ENCODE measurements at regions not wholly inside any gene's neighbourhood (a gene's known extent, or its start where the extent isn't known, plus 50 kb on each side); places are given as distances from the start of the nearest gene placed in this dataset.

DNA sequence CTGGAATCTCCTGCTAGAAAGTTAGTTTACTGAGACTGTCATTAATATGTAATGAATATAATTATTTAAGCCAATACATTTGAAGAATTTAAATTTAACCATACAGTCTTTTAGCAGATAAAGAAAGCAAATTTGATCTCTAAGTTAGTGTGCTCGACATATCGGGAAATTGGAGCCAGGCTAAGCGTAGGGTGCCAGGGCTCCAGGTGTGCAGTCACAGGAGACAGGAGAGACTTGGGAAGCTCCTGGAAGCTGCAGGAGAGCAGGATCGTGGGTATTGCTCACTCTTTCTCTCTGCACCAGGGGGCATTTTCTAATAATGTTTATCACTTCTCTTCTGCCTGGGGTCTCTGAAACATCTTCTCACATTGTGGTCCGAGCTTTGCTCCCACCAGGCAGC, 342.0 kb upstream of the ANKRD30A start:
- TF ChIP-seq CTCF (conservative IDR thresholded peaks at IDR 0.05), result no peak
- TF ChIP-seq EZH2 (IDR thresholded peaks at IDR 0.05; ENCODE audit: low read depth), result no peak
- ChIA-PET CTCF (no interaction called here), POLR2A (ENCODE audit: unreplicated experiment) (no interaction called here)
- H3K4me1 ChIP-seq (replicated peaks; ENCODE audit: insufficient read depth), result no peaks in the 10 kb centered on the region
- peaks cover 10% of the 10 kb centered on the region for H3K27me3 ChIP-seq (ENCODE audit: insufficient read depth, low read depth)
- no peak overlapping the region for H3K27ac ChIP-seq
- H3K9me2 ChIP-seq (ENCODE audit: insufficient read depth), result no peaks in the 10 kb centered on the region
- BruUV-seq (replicated peaks), result no TSS peak
- no peaks in the 10 kb centered on the region for H3F3A ChIP-seq (ENCODE audit: insufficient read depth, low read depth)
- no peak overlapping the region for H3K4me2 ChIP-seq
- no peaks in the 10 kb centered on the region for H3K36me3 ChIP-seq (ENCODE audit: low read depth)
- no peaks in the 10 kb centered on the region for H3K9me3 ChIP-seq (ENCODE audit: insufficient read depth, low read depth)
- intact Hi-C loops (cut with micrococcal nuclease; ENCODE audit: unreplicated experiment), result no loop called here
- no peak overlapping the region for H2AFZ ChIP-seq
- no peak overlapping the region for H3K4me3 ChIP-seq
- no peak for DNase-seq
- H4K20me1 ChIP-seq (ENCODE audit: insufficient read depth), result no peaks in the 10 kb centered on the region
- no peaks in the 10 kb centered on the region for H3K79me2 ChIP-seq (ENCODE audit: low read depth)

DNA sequence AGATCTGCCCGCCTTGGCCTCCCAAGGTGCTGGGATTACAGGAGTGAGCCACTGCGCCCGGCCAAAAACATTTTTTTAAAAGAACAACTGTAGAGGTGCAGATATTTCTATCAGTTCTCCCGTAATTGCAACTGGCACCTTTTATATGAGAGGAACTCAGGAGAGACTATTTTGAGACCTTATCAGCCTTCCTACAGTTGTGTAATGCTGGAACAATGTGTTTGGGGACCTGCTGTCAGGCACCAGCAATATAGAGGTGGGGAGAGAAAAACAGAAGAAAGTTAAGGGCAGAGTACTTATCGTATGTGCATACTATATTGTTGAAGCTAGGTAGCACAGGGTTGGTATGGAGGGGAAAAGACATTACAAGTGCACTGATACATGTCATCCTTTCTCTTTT, 343.8 kb upstream of the ANKRD30A start:
- no peaks in the 10 kb centered on the region for H3K79me2 ChIP-seq (ENCODE audit: low read depth)
- H3F3A ChIP-seq (ENCODE audit: insufficient read depth, low read depth), result no peaks in the 10 kb centered on the region
- H2AFZ ChIP-seq, result no peak overlapping the region
- POLR2A ChIA-PET (ENCODE audit: unreplicated experiment), result no interaction called here
- DNase-seq, result no peak
- H3K4me2 ChIP-seq, result no peak overlapping the region
- CTCF ChIA-PET, result no interaction called here
- peaks cover 10% of the 10 kb centered on the region for H3K27me3 ChIP-seq (ENCODE audit: insufficient read depth, low read depth)
- no TSS peak for BruUV-seq (replicated peaks)
- H3K36me3 ChIP-seq (ENCODE audit: low read depth), result no peaks in the 10 kb centered on the region
- H3K9me3 ChIP-seq (ENCODE audit: insufficient read depth, low read depth), result no peaks in the 10 kb centered on the region
- intact Hi-C loops (cut with micrococcal nuclease; ENCODE audit: unreplicated experiment), result no loop called here
- no peaks in the 10 kb centered on the region for H4K20me1 ChIP-seq (ENCODE audit: insufficient read depth)
- no peak for TF ChIP-seq CTCF (conservative IDR thresholded peaks at IDR 0.05)
- no peak for TF ChIP-seq EZH2 (IDR thresholded peaks at IDR 0.05; ENCODE audit: low read depth)
- no peaks in the 10 kb centered on the region for H3K4me1 ChIP-seq (replicated peaks; ENCODE audit: insufficient read depth)
- H3K4me3 ChIP-seq, result no peak overlapping the region
- H3K9me2 ChIP-seq (ENCODE audit: insufficient read depth), result no peaks in the 10 kb centered on the region
- H3K27ac ChIP-seq, result no peak overlapping the region

DNA sequence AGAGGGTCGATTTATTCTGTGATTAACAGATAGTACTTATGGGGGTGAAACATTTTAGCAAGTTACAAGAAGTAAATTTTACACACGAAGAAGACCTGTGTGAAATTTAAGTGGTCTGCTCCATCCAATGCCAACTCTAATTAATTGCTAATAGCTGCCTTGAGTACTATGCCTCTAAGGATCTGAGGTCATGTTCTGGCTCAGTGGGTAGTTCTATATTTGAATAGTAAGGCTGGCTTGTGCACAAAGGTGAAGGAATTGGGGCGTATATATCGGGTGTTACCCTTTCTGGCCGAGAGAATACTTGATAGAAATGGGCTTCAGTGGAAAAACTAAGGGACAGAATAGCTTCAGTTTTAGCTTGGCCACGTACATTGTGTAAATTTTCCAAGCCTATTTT, 345.2 kb upstream of the ANKRD30A start:
- BruUV-seq (replicated peaks), result no TSS peak
- Histone ChIP-seq H3K79me2 (ENCODE audit: low read depth) (no peaks in the 10 kb centered on the region), H3K9me3 (ENCODE audit: insufficient read depth, low read depth) (no peaks in the 10 kb centered on the region), H3K27me3 (ENCODE audit: insufficient read depth, low read depth) (peaks cover 10% of the 10 kb centered on the region), H3K4me2 (no peak overlapping the region), H3K36me3 (ENCODE audit: low read depth) (no peaks in the 10 kb centered on the region), H3K27ac (no peak overlapping the region), H3K9me2 (ENCODE audit: insufficient read depth) (no peaks in the 10 kb centered on the region), H3K4me1 (replicated peaks; ENCODE audit: insufficient read depth) (no peaks in the 10 kb centered on the region), H3K4me3 (no peak overlapping the region), H3F3A (ENCODE audit: insufficient read depth, low read depth) (no peaks in the 10 kb centered on the region), H2AFZ (no peak overlapping the region), H4K20me1 (ENCODE audit: insufficient read depth) (no peaks in the 10 kb centered on the region)
- no peak for DNase-seq
- intact Hi-C loops (cut with micrococcal nuclease; ENCODE audit: unreplicated experiment), result no loop called here
- TF ChIP-seq EZH2 (IDR thresholded peaks at IDR 0.05; ENCODE audit: low read depth), result no peak
- TF ChIP-seq CTCF (conservative IDR thresholded peaks at IDR 0.05), result no peak
- CTCF ChIA-PET, result no interaction called here
- POLR2A ChIA-PET (ENCODE audit: unreplicated experiment), result no interaction called here
